ENCODE measurements at regions not wholly inside any gene's neighbourhood (a gene's known extent, or its start where the extent isn't known, plus 50 kb on each side); places are given as distances from the start of the nearest gene placed in this dataset.

DNA sequence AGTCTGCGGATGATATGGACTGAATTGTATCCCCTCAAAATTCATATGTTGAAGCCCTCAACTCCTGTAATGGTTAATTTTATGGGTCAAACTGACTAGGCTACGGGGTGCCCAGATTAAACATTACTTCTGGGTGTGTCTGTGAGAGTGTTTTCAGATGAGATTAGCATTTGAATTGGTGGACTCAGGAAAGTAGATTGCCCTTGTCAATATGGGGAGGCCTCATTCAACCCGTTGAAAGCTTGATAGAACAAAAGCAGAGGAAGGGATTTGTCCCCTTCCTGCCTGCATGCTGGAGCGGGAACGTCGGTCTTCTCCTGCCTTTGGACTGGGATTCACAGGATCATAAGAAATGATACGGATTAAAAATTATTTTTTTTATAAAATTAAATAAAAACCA lies 84.5 kb downstream of the BBS10 start:
- no TSS peak for BruUV-seq (replicated peaks)
- TF ChIP-seq, protein P1, sequence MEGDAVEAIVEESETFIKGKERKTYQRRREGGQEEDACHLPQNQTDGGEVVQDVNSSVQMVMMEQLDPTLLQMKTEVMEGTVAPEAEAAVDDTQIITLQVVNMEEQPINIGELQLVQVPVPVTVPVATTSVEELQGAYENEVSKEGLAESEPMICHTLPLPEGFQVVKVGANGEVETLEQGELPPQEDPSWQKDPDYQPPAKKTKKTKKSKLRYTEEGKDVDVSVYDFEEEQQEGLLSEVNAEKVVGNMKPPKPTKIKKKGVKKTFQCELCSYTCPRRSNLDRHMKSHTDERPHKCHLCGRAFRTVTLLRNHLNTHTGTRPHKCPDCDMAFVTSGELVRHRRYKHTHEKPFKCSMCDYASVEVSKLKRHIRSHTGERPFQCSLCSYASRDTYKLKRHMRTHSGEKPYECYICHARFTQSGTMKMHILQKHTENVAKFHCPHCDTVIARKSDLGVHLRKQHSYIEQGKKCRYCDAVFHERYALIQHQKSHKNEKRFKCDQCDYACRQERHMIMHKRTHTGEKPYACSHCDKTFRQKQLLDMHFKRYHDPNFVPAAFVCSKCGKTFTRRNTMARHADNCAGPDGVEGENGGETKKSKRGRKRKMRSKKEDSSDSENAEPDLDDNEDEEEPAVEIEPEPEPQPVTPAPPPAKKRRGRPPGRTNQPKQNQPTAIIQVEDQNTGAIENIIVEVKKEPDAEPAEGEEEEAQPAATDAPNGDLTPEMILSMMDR (conservative IDR thresholded peaks at IDR 0.05): no peak
- TF ChIP-seq EZH2 (IDR thresholded peaks at IDR 0.05; ENCODE audit: low read depth): no peak
- Histone ChIP-seq H3K4me3 (no peak overlapping the region), H3K27ac (no peak overlapping the region), H4K20me1 (ENCODE audit: insufficient read depth) (no peaks in the 10 kb centered on the region), H3K4me2 (no peak overlapping the region), H2AFZ (no peak overlapping the region), H3F3A (ENCODE audit: insufficient read depth, low read depth) (0 out of 2 replicates have a peak, but pooled peaks cover 3% of the 10 kb centered on the region), H3K27me3 (ENCODE audit: insufficient read depth, low read depth) (no peaks in the 10 kb centered on the region), H3K4me1 (replicated peaks; ENCODE audit: insufficient read depth) (no peaks in the 10 kb centered on the region), H3K36me3 (ENCODE audit: low read depth) (no peaks in the 10 kb centered on the region), H3K9me3 (ENCODE audit: insufficient read depth, low read depth) (no peaks in the 10 kb centered on the region), H3K79me2 (ENCODE audit: low read depth) (no peaks in the 10 kb centered on the region), H3K9me2 (ENCODE audit: insufficient read depth) (0 out of 2 replicates have a peak, but pooled peaks cover 5% of the 10 kb centered on the region)
- intact Hi-C loops (cut with micrococcal nuclease; ENCODE audit: unreplicated experiment): no loop called here
- no peak for DNase-seq
- CTCF ChIA-PET: no interaction called here
- POLR2A ChIA-PET (ENCODE audit: unreplicated experiment): interaction anchor here (0.7 kb wide), 2 partner anchors 27 to 251 kb away, joined by 3 read pairs; no protein-coding TSS in a partner anchor

DNA sequence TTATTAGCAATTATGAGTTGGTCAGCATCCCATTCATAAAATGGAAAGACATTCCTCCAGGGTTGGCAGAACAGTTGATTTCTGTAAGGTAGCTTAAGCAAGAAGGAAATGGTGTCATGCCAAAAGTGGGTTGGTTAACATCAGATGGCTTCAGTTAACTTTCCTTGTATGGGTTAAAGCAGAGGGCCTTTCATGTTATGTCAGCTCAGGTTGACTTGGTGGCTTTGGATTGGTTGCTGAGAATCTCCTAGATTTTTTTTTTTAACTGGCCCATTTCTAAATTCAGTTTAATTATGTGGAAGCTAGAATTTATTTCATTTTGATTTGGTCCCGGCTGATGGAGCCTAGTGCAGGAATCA lies 87.8 kb downstream of the BBS10 start:
- Histone ChIP-seq H3K79me2 (ENCODE audit: low read depth) (no peaks in the 10 kb centered on the region), H3K27ac (no peak overlapping the region), H3K4me3 (no peak overlapping the region), H4K20me1 (ENCODE audit: insufficient read depth) (no peaks in the 10 kb centered on the region), H2AFZ (no peak overlapping the region), H3K9me3 (ENCODE audit: insufficient read depth, low read depth) (no peaks in the 10 kb centered on the region), H3K4me1 (replicated peaks; ENCODE audit: insufficient read depth) (no peaks in the 10 kb centered on the region), H3K36me3 (ENCODE audit: low read depth) (no peaks in the 10 kb centered on the region), H3F3A (ENCODE audit: insufficient read depth, low read depth) (0 out of 2 replicates have a peak, but pooled peaks cover 3% of the 10 kb centered on the region), H3K27me3 (ENCODE audit: insufficient read depth, low read depth) (no peaks in the 10 kb centered on the region), H3K9me2 (ENCODE audit: insufficient read depth) (no peaks in the 10 kb centered on the region), H3K4me2 (no peak overlapping the region)
- intact Hi-C loops (cut with micrococcal nuclease; ENCODE audit: unreplicated experiment): no loop called here
- no TSS peak for BruUV-seq (replicated peaks)
- ChIA-PET CTCF (no interaction called here), POLR2A (ENCODE audit: unreplicated experiment) (no interaction called here)
- no peak for DNase-seq
- TF ChIP-seq, protein P1 (conservative IDR thresholded peaks at IDR 0.05): no peak
- no peak for TF ChIP-seq EZH2 (IDR thresholded peaks at IDR 0.05; ENCODE audit: low read depth)

DNA sequence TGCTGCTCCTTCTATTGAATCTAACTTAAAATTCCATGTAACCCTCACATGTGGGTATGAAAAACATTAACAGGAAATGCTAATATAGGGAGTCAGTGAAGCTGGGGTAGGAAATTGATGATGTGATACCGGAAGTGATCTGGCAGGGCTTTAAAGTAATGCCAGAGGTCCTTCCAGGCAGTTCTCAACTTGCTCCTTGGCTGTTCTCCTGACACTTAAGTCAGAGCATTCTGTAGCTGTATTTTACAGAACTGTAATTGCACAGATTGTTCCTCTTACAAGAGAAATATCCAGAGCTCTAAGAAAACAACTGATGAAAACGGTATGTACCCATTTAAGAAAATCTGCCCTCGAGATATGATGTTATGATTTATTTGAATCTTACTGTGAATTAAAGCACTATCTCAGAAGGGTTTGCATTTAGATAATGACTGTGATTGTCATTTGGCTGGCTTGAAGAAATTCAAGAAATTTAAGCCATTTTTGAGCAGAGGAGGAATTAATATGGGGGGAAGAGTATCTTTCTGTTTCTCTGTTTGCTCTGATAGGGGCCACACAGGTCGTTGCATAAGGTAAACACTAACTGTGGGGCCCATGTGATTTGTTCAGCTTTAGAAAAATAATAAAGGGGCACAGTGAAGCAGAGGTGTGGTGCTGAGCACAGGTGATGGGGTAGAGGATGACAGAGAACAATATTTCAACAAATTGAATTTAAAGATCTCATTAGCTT lies 88.4 kb downstream of the BBS10 start:
- Histone ChIP-seq H2AFZ (no peak overlapping the region), H3F3A (ENCODE audit: insufficient read depth, low read depth) (0 out of 2 replicates have a peak, but pooled peaks cover 3% of the 10 kb centered on the region), H3K4me1 (replicated peaks; ENCODE audit: insufficient read depth) (no peaks in the 10 kb centered on the region), H3K79me2 (ENCODE audit: low read depth) (no peaks in the 10 kb centered on the region), H3K27me3 (ENCODE audit: insufficient read depth, low read depth) (no peaks in the 10 kb centered on the region), H3K27ac (no peak overlapping the region), H4K20me1 (ENCODE audit: insufficient read depth) (no peaks in the 10 kb centered on the region), H3K36me3 (ENCODE audit: low read depth) (no peaks in the 10 kb centered on the region), H3K9me2 (ENCODE audit: insufficient read depth) (no peaks in the 10 kb centered on the region), H3K4me3 (no peak overlapping the region), H3K9me3 (ENCODE audit: insufficient read depth, low read depth) (no peaks in the 10 kb centered on the region), H3K4me2 (no peak overlapping the region)
- CTCF ChIA-PET: no interaction called here
- intact Hi-C loops (cut with micrococcal nuclease; ENCODE audit: unreplicated experiment): no loop called here
- POLR2A ChIA-PET (ENCODE audit: unreplicated experiment): no interaction called here
- DNase-seq: no peak
- no TSS peak for BruUV-seq (replicated peaks)
- TF ChIP-seq EZH2 (IDR thresholded peaks at IDR 0.05; ENCODE audit: low read depth): no peak
- TF ChIP-seq, protein P1 (conservative IDR thresholded peaks at IDR 0.05): no peak

Data from PC-9 (cell line).